ENCODE measurements at regions not wholly inside any gene's neighbourhood (a gene's known extent, or its start where the extent isn't known, plus 50 kb on each side); places are given as distances from the start of the nearest gene placed in this dataset.
A peak's percentile ranks its signal among the peaks of the same experiment; 100 is the strongest.
"Not testable (repeated sequence)": the region's sequence is repeated elsewhere in the genome, so short reads cannot be mapped to it uniquely, and the experiment has no call there.

DNA sequence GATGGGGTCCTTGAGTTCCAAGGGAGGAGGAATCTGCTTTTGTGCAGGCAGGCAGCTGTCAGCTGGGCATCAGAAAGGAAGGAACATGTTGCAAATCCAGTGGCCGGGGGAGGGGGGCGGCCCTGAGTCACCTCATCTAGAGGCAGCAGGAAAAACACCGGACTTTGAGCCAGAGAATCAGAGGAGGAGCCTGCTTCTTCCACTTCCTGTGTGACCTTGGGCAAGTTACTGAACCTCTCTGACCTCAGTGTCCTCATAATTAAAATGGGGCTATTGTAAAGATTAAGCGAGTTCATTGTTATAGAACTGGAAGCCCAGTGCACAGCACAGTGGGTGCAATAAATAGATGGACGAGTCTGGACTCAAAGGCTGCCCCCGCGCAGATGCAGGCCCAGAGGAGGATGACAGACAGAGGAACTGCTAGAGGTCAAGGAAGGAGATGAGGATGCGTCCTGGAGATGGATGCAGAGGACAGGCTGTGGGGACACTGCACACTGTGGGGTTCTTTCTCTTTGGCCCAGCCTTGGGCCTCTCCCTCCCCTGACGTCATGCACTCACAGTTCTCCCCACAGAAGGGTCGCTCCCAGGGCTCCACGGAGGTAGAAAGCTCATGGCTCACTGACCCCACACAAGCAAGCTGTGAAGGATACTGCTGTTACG is 714.3 kb downstream of the MATN1 start:
- DNase-seq, result no peak

DNA sequence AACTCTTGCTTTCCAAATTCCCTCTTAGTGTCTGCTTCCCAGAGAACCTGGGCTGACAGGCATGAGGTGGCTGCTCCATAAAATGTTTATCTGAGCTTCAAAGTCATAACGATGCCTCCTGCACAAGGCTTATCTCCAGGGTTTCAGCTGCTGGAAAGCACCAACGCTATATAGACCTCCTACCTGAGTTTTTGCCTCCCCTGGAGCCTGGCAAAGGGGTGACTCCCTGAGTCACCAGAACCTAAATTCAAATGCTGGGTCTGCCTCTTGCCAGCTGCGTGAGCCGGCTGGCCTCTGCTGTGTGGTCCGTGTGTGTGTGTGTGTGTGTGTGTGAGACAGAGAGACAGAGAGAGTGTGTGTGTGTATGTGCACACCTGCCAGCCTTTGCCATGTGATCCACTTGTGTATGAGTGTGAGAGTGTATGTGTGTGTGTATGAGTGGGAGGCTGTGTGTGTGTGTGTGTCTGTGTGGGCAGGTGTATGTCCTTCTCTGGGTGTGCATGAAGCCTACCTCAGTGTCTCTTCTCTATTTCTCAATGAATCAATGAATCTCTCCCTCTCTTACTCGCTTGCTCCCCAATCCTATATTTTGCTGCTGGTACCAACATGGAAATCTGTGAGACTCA is 714.9 kb downstream of the MATN1 start:
- no peak for DNase-seq

DNA sequence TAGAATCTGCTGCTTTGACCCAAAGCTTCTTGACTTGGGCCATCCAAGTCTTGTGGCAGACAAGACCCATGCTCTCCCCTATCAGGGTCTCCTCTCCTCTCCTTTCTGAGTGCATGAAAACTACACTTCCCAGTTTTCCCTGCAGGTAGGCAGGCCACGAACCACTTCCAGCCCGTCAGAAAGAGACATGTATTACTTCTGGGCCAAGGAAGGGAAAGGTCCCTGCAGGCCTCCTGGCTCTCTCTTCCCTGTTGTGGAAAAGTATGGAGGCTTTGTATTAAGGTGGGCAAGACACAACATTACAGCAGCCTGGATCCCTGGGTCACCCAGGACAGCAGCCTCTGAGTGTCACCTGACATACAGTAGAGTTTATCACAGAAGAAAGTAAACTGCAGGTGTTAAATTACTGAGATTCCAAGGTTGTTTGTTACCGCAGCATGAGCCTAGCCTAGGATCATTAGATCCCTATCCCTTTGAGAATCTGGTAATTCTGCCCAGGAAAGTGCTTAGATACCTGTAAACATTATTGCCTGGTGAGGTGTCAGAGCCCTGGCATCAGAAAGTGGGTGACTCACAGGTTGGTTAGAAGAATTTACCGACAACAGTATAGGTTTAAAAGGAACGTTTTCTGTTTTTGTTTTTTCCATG is 717.3 kb downstream of the MATN1 start:
- no peak for DNase-seq

DNA sequence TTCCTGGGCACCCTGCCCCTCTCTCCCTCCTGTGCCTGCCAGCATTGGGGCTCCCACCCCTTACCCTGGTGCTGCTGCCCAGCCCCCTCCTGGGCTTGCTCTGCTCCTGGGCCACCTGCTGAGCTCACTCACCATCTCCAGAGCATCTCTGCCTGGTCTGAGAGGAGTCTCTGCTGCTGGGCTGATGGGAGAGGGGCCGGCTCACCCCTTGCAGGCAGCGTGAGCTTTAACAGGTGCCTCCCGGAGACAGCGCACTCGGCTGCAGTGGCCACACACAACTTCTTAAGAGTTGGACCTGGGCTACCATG is 721.7 kb downstream of the MATN1 start:
- DNase-seq, result no peak

DNA sequence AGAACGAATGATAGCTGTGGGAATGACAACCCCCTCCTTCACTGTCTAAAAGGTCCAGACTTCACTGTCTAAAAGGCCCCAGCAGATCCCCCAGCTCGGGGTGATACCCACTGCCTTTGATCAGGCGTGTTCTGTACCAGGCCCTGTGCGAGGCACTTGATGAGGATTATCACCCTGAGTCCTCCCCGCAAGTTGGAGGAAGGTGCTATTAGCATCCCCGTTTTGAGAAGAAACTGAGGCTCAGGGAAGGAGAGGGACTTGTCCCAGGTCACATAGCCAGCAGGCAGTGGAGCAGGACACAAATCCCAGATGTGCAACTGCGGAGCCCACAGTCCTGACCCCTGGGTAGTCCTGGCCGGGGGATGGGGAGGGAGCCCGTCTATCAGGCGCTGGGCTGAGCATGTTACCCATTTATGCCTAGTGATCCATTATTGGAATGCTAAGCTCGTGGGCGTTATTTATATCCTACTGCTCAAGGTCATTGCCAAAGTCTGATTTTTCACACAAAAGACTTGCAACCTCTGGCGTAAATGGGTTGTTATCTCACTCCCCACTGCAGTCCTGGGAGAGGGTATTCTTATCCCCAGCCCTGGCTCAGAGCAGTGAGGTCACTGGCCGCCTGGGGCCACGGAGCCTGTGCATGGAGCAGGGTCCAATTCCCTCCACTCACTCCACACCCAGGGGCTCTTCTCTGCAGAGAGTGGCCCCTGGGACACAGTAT is 722.2 kb downstream of the MATN1 start:
- DNase-seq, result no peak

DNA sequence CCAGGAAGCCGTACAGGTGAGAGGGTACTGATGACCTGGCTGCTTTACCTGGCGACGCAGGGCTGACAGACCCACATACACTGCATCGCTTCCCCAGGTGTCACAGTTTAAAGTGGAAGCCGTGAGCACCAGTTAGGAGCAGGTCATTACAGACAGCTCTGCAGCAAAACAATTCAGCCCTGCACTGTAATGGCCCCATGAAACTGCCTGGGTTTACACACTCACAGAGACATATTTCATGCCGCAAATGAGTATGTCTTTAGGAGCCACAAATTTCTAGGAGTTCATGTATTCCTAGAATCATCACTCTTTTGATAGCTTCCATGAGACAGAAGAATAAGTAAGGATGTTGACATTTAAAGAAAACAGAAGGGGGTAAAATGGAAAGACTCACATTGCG is 723.1 kb downstream of the MATN1 start:
- no peak for DNase-seq

DNA sequence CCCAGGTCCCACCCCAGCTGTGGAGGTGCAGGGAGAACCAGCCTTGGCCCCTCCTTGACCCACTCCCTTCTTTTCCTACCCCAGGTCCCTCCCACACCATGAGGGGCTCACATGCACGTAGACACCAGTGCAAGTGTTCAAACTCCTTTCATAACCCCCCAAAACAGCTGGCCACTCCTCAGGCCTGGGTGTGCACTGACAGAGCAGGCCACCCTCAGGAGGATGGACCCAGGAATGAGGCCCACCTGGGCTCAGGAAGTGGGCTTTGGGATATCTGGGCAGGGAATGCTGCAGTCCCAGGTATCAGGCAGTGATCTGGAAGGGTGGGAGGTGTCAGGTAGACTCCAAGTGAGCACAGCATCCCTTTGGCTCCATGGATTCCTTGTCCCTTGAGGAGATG is 723.8 kb downstream of the MATN1 start:
- no peak for DNase-seq

DNA sequence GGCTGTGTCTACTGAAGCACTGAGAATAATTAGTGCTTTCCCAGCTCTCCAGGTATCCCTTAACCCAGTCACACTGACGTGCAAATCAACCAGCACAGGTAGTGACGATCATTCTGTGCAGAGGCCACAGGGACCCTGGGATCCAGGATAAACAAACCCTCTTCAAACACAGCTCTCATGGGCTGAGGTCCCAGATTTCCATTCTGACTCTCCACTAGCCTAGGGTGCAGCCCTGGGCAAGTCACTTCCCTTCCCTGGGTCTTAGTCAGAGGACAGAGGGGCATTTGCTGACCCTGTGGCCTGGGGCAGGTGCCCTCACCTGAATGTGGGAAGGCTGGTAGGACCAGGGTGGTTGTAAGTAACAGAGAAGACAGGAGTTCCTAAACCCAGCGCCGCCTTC is 724.7 kb downstream of the MATN1 start:
- DNase-seq, result no peak

DNA sequence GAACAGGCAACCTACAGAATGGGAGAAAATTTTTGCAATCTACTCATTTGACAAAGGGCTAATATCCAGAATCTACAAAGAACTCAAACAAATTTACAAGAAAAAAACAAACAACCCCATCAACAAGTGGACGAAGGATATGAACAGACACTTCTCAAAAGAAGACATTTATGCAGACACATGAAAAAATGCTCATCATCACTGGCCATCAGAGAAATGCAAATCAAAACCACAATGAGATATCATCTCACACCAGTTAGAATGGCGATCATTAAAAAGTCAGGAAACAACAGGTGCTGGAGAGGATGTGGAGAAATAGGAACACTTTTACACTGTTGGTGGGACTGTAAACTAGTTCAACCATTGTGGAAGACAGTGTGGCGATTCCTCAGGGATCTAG is 725.6 kb downstream of the MATN1 start:
- DNase-seq, result not testable (repeated sequence)

DNA sequence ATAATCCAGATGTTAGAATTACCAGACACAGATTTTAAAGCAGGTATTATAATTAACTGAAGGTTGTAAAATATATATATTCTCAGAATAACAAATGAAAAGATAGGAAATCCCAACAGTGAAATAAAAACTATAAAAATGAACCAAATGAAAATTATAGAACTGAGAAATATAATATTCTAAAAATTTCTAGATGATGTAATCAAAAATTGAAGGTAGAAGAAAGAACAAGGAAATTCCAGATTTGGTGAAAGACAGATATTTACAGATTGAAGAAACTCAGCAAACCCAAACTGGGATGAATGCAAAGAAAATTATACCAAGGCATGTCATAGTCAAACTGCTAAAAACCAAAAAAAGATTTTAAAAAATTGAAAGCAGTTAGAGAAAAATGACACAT is 729.4 kb downstream of the MATN1 start:
- DNase-seq, result no peak

DNA sequence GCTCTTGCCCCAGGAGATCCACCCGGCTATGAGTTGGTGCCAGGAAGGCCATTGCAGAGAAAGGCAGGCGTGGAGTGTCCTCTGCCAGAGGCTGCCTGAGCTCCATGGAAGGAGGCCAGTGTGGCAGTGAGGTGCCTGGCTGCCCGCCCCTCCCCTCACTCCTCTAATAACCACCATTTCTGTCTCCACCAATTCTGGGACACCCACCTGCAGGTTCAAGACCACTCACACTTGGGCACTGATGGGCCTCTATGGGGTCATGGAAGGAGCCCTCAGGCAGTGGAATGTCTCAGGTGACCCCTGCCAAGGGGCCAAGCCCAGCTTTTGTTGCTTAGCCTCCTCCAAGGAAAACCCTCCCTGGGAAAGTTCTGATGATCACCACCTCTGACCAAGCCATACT is 731.6 kb downstream of the MATN1 start:
- DNase-seq, result no peak

DNA sequence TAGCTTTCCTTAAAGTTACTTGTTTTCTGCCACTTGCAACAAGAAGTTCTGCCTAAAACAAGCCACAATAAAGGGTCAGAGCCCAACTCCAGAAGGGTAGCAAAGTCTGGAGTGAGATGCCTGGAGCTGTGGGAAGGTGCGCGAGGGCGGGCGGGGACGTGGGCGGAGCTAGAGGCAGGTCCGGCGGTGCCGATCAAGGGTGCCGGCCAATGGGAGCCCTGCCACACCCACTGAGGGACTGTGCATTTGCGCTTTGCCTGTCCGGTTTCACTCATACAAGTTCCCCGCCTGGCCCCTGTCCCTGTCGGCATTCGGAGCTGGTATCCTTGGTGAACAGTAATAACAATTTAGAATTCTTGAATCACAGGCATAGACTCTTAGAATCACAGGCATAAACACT is 732.4 kb downstream of the MATN1 start:
- DNase-seq, result no peak

DNA sequence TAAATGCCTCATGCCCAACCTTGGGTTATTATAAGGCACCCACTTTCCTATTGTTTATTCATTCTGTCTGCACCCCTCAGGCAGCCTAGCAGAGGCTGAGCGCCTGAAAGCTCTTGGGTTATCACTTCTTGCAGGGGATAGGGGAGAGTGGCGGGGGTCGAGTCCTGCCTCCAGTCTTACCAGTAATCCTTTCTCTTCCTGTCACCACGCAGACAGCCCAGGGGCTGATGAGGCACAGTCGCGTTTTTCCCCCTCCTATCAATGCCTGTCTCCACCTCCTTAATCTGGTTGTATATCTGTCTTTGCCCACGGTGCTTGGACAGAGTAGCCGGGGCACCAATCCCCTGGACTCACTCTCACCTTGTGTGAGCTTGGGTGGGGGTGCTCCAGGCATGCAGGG is 733.1 kb downstream of the MATN1 start:
- DNase-seq, result no peak

DNA sequence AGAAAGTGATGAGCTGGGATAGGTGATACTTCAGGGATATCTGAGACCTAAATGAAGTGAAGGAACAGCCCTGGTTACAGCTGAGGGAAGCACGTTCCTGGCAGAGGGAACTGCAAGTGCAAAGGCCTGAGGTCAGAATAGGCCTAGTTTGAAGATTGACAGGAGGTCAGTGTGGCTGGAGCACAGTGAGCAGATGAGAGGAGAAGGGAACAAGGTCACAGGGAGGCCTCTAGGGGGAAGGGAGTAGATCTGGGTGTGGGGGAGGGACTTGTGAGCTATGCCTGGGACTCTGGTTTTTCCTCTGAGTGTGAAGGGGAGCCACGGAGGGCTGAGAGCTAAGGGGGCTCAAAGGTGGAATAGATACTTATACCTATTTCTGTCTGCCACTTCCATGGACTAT is 736.4 kb downstream of the MATN1 start:
- DNase-seq, result no peak

DNA sequence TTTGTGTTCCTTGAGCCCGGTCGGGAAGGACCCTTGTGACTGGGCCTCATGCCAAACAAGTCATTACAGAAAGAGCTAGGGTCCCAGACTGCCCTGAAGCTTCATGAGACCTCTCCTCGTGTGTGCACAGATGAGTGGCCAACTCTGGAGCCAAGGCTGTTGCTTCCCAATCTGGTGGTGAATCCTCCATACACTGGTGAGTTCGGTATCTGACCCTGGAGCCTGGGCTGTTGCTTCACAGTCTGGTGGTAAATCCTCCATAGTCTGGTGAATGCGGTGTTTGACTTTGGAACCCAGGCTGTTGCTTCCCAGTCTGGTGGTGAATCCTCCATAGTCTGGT is 737.8 kb downstream of the MATN1 start:
- DNase-seq, result no peak

DNA sequence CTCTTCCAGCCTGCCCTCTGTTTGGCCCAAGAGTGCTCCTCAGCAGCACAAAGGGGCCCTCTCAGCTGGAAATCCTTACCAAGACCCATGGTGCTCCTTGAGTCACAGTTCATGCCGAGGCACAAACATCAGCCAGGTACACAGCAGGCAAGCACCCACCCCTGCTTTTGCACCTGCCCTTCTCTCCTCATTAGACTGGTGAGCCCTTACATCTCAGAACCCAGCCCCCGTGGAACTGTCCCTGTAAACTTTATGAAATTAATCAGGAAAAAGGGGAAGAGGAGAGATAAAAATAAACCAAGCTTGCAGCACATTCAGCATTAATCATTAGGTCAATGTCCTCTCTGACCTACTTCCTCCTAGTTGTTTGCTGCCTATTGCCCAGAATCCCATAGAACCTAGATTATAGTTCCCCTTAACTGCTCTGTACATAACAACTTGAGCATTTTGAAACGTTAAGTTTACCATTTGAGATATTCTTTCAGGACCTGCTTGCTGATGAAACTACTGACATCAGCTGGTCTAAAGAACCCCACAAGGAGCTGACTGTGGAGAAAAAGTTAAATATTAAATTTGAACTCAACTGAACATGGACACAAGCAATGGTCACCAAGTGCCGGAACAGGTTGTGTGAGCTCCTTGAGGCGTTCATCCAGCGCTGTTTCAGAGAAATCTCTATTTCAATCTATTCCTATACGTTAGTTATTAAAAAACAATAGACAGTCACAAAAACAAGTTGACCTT is 738.4 kb downstream of the MATN1 start:
- no peak for DNase-seq

DNA sequence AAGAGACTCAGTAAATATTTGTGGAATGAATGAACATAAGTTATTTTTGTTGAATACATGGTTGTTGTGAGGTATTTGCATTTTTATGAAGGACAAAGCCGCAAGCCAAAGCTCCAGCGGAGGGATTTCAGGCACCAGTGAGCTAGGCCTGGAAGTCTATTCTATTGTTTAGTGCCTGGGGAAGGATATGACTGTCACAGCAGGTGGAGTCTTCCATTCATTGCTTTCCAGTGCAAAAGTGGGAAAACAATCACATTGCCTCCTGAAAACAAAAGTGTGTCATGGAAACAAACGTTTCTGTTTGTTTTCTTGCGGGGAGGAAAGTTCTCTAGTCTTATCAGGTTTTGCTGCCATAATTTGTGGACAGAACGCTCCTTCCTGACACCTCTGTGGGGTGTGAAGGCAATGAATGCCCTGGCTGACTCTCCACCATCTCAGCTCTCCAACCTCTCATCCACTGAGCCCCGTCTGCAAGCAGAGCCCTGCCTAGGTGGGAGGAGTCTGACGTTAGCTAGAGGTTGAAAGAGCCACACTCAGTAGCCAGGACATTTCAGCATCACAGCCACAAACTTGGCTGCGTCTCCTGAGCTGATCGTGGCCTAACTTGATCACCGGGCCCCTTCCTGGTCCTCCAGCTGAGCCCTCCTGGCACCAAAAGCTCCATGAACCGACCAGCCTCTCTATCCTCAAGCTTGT is 739.1 kb downstream of the MATN1 start:
- DNase-seq, result peak in 1 of 2 experiments; percentile 35

DNA sequence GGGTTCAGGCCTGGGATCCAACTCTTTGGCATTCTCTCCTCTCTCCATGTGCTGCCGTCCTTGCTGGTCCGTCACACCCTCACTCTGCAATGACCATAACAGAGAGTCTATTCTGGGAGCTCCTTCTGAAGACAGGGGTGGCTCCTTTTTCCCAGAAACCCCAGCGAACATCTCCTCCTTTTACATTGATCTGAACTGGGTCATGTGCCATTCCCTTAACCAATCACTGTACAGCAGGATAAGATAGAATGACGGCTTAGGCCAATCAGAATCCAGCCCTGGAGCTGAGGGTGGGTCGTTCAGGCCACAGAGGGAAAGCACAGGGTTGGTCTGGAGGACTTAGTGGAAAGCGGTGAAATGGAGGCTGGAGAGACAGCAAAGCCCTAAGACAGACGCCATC is 740.1 kb downstream of the MATN1 start:
- DNase-seq, result no peak

DNA sequence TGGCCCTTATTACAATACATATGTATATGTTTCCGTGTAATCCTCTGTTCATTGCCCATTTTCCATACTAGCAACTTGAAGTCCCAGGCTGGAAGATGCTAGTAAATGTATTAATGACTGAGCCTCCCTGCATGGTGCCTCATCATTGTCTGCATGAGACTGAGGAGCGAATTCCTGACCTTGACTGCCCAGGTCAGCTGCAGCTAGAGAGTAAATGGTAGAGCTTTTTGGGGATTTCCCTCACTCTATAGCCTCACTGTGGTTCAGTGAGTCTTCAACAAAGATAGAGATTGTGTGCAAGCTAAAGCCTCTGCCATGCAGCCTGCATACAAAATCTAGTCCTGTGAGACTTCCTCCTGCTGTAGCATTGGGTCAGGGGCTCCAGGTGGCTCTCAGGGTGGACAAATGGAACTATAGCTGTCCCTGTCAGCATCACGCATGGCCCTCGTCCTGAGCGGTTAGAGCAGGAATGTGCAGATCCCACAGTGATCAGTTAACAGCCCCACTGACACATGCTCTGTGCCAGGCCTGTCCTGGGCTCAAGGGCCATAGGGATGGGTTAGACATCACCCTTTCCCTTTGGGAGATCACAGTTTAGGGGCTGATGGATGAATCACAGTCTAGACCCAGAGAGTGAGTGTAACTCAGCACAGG is 741.7 kb downstream of the MATN1 start:
- no peak for DNase-seq

DNA sequence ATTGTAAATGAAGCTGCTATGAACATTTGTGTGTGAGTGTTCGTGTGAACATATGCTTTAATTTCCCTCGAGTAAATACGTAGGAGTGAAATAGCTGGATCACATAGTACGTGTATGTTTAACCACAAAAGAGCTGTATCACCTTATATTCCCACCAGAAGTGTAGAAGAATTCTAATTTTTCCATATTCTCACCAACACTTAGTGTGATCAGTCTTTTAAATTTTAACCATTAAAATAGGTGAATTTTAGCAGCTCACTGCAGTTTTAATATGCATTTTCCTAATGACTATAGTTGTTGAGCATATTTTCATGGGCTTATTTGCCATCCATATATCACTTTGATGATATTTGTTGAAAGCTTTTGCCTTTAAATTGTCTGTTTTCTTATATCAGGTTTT is 741.2 kb downstream of the PTPRU start:
- no peak for DNase-seq

DNA sequence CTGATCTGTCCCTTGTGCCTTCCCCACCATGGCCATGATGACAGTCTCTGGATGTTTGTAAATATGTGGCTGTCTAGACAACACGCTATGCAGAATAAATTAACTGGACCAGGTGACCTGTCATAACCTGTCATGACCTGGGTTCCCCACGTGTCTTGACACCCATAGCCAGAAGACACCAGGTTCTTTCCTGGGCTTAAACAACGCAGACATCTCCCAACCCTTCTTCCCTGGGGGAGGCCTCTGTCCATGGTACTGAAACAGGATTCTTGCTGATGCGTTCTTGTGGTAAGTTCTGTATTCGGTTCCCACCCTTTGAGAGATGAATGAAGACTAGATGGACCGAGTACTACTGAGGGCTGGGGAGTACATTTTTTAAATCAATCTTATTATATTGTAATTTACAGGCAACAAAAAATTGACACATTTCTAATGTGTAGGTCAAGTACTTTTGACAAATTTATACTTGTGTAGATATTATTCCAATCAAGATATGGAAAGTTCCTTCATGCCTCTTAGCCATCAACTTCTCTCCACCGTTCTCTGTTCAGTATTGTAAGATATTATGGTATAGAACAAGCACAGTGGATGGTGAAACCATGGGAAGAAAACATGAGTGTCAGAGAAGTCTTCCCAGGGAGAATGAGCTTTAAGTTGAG is 738.8 kb downstream of the PTPRU start:
- DNase-seq, result no peak

DNA sequence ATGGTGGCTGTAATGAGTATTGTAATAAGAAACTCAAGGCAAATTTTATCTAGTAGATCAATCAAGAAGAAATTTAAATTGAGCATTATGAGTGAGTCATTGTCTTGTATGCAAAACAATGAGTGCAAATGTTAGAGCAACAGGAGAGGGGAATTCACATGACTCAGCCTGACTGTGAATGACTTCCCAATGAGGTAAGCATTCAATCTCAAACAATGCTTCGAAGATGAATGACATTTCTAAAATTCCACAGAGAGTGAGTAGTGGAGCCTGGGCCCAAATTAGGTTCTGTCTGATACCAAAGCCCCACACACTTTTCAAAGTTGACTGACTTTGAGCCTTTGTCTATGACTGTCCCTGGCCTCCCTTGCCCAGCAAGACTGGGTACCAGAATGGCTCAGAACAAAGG is 738.0 kb downstream of the PTPRU start:
- DNase-seq, result no peak
